ENCODE measurements at regions not wholly inside any gene's neighbourhood (a gene's known extent, or its start where the extent isn't known, plus 50 kb on each side); places are given as distances from the start of the nearest gene placed in this dataset.
"Not testable (repeated sequence)": the region's sequence is repeated elsewhere in the genome, so short reads cannot be mapped to it uniquely, and the experiment has no call there.

DNA sequence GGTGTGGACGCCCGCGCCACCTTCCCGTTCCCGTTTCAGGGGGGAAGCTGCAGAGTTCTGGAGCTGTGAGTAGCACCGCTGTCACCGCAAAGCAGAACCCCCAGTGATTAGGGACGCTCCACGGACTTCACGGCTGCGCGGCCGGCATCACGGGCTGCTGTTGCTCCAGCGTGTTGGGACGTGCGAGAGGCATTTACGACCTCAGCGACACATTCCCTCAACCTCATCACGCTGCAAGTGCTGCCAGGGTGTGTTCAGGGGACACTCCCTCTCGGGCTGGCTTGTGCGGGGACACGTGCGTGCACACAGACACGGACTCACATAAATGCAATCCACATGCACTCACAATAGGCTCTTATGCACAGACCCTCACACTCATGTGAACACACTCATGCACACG lies 187.9 kb downstream of the NPIPB11 start:
- DNase-seq (ENCODE audit: low read depth), result not testable (repeated sequence)

DNA sequence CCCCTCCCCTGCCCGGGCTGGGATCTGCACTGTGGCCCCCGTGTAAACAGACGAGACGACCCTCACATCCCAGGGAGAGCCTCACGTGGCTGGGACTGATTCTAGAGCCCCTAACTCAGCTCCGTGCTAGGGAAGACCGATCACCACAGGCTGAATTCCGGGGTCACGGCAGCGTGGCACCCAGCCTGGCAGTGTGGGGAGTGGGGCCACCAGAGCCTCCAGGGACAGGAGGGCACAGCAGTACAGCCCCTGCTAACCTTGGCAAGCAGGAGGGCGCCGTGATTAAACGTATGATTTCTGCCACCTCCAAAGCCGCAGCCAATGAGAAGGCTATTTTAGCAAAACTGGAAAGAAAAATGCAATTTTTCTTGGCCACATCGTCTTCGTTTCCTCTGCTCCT lies 188.3 kb downstream of the NPIPB11 start:
- not testable (repeated sequence) for DNase-seq (ENCODE audit: low read depth)

DNA sequence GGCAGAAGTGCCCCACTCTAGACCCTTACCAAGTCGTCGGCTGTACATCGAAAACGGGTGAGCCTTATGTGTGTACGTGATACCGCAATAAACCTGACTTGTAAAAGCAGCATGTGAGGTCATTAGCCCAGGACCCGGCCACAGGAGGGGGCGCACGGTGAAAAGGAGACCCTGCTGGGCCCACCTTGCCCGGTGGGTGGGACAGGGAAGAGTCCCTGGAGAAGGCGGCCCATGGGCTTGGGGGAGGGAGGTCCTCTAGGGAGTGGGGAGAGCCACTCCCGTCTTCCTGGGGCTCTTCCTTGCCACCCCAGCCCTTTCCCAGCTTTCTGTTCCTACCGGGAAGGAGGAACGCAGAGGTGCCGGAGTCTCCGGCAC lies 188.8 kb downstream of the NPIPB11 start:
- not testable (repeated sequence) for DNase-seq (ENCODE audit: low read depth)

DNA sequence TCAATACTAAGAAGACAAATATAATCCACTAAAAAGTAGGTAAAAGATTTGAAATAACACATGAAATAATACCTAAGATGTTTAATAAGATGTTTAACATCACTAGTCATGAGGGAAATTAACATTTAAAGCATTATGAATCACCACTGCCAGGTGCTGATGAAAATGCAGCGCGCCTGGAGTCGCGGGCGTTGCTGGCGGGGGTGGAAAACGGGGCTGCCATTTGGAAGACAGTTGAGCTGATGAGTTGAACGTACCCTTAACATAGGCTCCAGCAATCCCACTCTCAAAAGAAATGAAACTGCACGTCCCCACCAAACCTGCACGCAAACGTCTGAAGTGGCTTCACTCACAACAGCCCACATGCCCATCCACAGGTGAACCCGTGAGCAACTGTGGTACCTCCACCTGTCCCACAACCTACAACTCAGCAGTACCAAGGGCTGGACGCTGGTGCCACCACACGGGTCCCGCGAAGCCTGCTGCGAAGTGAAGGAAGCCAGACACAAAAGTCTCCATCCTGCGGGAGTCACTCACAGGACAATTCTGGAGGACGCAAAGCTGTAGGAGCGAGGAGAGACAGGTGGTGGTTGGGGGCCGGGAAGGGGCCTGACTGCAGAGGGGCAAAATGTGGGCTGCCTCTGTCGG lies 189.3 kb downstream of the NPIPB11 start:
- not testable (repeated sequence) for DNase-seq (ENCODE audit: low read depth)

- not testable (repeated sequence) for DNase-seq (ENCODE audit: low read depth)
Measured at GRCh38 chr16:29213770-29214169, 192.7 kb downstream of the NPIPB11 start.

DNA sequence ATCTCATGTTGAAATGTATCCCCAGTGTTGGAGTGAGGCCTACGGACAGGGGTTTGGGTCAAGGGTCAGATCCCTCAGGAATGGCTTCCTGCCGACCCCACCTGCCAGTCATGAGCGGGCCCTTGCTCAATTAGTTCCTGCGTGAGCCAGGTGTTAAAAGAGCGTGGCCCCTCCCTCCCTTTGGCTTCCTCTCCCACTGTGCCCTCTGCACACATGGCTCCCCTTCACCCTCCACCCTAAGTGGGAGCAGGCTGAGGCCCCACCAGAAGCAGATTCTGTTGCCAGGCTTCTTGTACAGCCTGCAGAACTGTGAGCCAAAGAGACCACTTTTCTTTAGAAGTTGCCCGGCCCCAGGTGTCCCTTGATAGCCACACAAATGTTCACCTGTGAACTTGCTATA lies 193.3 kb downstream of the NPIPB11 start:
- DNase-seq (ENCODE audit: low read depth), result not testable (repeated sequence)

- not testable (repeated sequence) for DNase-seq (ENCODE audit: low read depth)
Measured at GRCh38 chr16:29212084-29213027, 194.2 kb downstream of the NPIPB11 start.

GRCh38 chr16:29211456-29211855 lies 195.1 kb downstream of the NPIPB11 start:
- DNase-seq (ENCODE audit: low read depth), result not testable (repeated sequence)

DNA sequence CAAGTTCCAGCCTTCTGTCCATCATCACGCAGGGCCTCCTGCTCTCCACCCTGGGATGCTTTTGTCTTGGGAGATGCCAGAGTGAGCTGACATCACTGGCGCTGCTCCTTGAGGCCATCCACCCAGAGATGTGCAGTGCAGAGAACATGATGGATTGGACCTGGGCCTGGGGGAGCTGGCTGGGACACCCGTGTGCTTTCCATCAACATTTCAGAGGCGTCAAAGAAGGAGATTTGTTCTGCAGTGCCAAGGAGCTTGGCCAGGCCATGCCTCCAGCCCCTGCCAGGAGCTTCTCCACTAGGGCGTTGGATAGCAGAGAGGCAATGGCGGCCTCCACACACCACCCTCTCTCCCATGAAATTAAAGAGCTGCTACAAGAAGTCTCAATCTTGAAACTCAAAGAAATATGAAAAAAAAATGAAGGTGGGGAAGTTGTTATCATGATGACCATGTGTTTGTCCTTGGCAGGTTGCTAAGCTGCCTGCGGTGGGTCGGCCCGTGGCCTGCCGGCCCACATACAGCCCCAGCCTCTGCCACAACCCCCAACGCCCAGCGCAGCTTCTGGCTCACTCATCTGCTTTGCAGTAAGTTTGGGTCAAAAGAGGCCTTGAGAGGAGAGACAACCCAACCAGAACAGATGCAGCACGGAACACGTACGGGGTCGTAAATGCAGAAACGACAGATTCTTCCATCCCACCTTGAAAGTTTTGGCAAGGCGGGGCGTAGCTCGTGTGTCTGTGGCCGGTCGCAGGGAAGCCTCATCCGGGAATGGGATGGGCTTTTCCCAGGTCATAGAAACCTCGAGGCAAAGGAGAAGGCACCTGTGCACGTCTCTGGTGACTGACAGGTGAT lies 196.0 kb downstream of the NPIPB11 start:
- DNase-seq (ENCODE audit: low read depth), result not testable (repeated sequence)

- DNase-seq (ENCODE audit: low read depth), result not testable (repeated sequence)
Measured at GRCh38 chr16:29206120-29206519, 200.4 kb downstream of the NPIPB11 start.

GRCh38 chr16:29205151-29205550 lies 201.4 kb downstream of the NPIPB11 start:
- DNase-seq (ENCODE audit: low read depth), result not testable (repeated sequence)

DNA sequence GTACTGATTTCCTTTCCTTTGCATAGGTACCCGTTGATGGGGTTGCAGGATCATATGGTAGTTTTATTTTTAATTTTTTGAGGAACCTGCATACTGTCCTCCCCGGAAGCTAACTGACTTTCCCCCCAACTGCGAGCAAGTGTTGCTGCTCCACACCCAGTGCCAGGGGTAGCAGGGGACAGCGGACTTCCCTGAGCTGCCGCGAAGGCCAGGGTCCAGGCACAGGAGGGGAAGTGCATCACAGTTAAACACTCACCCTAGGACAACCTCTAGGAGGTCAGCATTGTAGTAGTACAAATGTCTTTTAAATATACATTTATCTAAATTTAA lies 201.7 kb downstream of the NPIPB11 start:
- DNase-seq (ENCODE audit: low read depth), result no peak

DNA sequence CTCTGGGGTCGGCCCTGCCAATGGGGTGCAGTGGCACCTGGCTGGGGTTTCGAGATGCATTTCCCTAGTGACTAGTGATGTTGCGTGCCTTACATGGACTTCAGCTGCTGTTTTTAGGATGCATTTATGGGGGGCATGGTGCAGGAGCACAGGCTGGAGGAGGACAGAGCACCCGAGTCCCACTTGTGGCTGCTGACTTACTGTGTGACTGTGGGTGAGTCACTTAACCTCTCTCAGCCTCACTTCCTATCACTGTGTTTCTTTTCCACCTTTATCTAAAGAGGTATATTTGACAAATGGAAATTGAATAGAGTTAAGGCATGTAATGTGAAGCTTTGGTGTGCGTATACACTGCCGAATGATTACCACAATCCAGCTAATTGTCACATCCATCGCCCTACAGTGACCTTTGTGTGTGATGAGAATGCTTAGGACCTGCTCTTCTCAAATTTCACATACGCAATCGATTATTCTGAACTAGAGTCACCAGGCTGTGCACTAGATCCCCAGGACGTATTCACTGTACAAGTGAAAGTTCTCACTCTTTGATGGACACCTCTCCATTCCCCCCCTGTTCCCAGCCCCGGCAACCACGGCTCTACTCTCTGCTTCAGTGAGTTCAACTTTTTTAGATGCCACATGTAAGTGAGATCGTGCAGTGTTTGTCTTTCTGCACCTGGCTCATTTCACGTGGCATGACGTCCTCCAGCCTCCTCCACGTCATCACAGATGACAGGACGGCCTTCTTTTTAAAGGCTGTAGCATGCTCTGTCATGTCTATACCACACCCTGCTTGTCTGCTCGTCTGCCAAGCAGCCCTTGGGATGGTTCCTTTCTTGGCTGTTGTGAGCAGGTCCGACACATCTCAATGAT lies 202.3 kb downstream of the NPIPB11 start:
- DNase-seq (ENCODE audit: low read depth), result not testable (repeated sequence)

DNA sequence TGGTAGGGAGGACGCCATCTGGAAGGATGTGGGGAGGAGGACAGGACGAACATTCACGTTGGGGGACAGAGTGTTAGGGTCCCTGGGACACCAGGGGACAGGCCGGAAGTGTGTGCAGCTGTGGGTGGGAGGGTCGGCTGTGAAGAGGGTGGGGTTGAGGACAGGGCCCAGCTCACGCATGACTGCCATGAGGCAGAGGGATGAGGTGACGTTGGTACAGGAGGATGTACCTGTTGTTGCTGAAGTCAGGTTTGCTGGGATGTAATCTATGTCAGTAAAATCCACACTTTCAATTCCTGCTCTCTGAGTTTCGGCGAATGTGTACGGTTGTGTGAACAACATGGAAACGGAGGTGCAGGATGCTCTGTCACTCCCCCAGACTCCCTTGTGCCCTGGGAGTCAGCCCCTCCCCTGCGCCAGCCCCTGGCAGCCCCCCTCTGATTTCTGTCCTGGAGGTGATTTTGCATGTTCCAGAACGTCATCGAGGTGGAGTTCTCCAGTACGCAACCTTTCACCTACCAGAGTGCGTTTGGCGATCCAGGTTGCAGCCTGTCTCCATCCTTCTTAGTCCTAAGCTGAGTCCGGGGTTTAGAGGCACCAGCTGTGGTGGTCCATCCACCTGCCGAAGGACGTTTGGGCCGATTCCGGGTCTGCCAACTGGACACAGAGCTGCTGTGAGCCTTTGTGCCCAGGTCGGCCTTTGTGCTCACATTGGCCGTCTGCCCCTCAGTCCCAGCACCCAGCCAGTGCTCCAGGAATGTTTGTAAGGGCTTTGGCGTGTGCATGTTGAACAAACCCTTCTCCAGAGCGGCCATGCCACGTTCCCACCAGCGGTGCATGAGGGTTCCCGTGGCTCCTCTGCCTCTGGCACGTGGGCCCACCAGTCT lies 203.2 kb downstream of the NPIPB11 start:
- DNase-seq (ENCODE audit: low read depth), result not testable (repeated sequence)

DNA sequence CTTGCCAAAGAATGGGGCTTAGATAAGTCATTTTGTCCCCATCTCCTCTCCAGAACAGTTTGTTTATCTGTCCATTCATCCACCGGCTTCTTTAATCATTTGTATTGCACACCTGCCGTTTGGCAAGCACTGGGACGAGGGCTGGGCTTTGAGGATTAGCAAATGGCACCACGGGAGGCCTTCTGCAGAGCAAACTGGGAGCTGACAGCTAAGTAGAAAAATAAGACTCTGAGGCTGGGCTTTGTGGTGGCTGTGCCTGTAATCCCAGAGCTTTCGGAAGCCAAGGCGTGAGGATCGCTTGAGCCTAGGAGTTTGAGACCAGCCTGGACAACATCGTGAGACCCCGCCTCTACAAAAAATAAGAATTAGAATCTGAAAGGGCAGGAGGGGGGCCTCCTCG lies 203.9 kb downstream of the NPIPB11 start:
- not testable (repeated sequence) for DNase-seq (ENCODE audit: low read depth)

- peak; percentile 75 for DNase-seq (ENCODE audit: low read depth)
Measured at GRCh38 chr16:29202025-29202632, 204.4 kb downstream of the NPIPB11 start.

- not testable (repeated sequence) for DNase-seq (ENCODE audit: low read depth)
Measured at GRCh38 chr16:29201296-29202024, 205.1 kb downstream of the NPIPB11 start.

DNA sequence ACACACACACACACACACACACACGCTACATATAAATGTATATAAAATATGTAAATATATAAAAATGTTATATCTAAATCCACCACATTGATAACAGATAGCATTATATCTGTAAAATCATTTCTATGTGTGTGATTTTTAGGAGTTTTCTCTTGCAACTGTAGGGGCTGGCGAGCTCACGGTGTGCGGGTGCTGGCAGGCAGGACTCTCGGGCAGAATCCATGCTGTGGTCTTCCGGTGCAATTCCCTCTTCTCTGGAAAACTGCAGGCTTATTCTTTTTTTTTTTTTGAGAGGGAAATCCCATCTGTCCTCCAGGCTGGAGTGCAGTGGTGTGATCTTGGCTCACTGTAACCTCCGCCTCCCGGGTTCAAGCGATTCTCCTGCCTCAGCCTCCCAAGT lies 205.8 kb downstream of the NPIPB11 start:
- not testable (repeated sequence) for DNase-seq (ENCODE audit: low read depth)

GRCh38 chr16:29200135-29200601 lies 206.3 kb downstream of the NPIPB11 start:
- peak; percentile 55 for DNase-seq (ENCODE audit: low read depth)

Data from amniotic epithelial cell (primary cell).